Left lung (tissue), 4 donors: ENCODE measurements at regions not wholly inside any gene's neighbourhood (a gene's known extent, or its start where the extent isn't known, plus 50 kb on each side); places are given as distances from the start of the nearest gene placed in this dataset.

ENCODE experiments used
- ATAC-seq: fragments of 200-7000 bp; cut with Tn5 transposase; one replicate; pipeline ENCODE4 v1.9.1; 2020; ENCODE audit warnings: moderate library complexity
- DNase-seq, 4 donors: peaks; one replicate each; pipeline ENCODE4 v3.0.0-alpha.2; 2013 to 2020
- H3K27ac ChIP-seq, 2 donors: fragments of 200-600 bp; sonication (generic) in 1 of 2; one replicate each; pipeline versions ENCODE4 v1.5.0 to v1.8.0; 2020 to 2021
- H3K27me3 ChIP-seq, 2 donors: fragments of 200-600 bp; sonication (generic) in 1 of 2; one replicate each; pipeline versions ENCODE4 v1.5.0 to v1.8.0; 2020 to 2021
- H3K36me3 ChIP-seq, 2 donors: fragments of 200-600 bp; sonication (generic) in 1 of 2; one replicate each; pipeline versions ENCODE4 v1.5.0 to v1.8.0; 2020 to 2021
- H3K4me1 ChIP-seq, 2 donors: fragments of 200-600 bp; one replicate each; pipeline ENCODE4 v1.8.0; 2021
- H3K4me3 ChIP-seq, 2 donors: fragments of 200-600 bp; sonication (generic) in 1 of 2; one replicate each; pipeline versions ENCODE4 v1.5.0 to v1.8.0; 2020 to 2021; ENCODE audit warnings: mild to moderate bottlenecking in 1 of 2
- H3K9me3 ChIP-seq, 2 donors: fragments of 200-600 bp; sonication (generic) in 1 of 2; one replicate each; pipeline versions ENCODE4 v1.5.0 to v1.8.0; 2020 to 2021
- CTCF ChIP-seq, 2 donors: fragments of 200-600 bp; sonication (generic) in 1 of 2; IDR thresholded peaks; one replicate each; pipeline versions ENCODE4 v1.5.0 to v1.8.0; 2021; ENCODE audit warnings: antibody characterized with exemption in 2 of 2
- intact Hi-C, 2 donors: fragments of 100-400 bp; cut with DNase I; formaldehyde crosslinking; loops; one replicate each; pipeline versions ENCODE4 v1.11.2 to v1.14.2; 2022
- donor health status: DM: no; HTN: yes; CAD: no.
- donor health status: DM: no; HTN: no; CAD: no.

- no peaks in the 10 kb centered on the region for H3K4me1 ChIP-seq
- no peak overlapping the region for H3K4me3 ChIP-seq
- H3K36me3 ChIP-seq: no peaks in the 10 kb centered on the region
- H3K9me3 ChIP-seq: no peaks in the 10 kb centered on the region
- H3K27ac ChIP-seq: no peak overlapping the region
- no peaks in the 10 kb centered on the region for H3K27me3 ChIP-seq
- ATAC-seq: no peak
- intact Hi-C loops: no loop called here
- no peak for TF ChIP-seq CTCF (IDR thresholded peaks at IDR 0.05)
- no peak for DNase-seq
Observed at GRCh38 chr7:113321201-113321600, 202.8 kb upstream of the SMIM30 start.

GRCh38 chr7:113320419-113320818, 202.1 kb upstream of the SMIM30 start:
- ATAC-seq (no peak), DNase-seq (no peak)
- Histone ChIP-seq H3K4me1 (no peaks in the 10 kb centered on the region), H3K36me3 (no peaks in the 10 kb centered on the region), H3K9me3 (no peaks in the 10 kb centered on the region), H3K4me3 (no peak overlapping the region), H3K27me3 (no peaks in the 10 kb centered on the region), H3K27ac (no peak overlapping the region)
- intact Hi-C loops: no loop called here
- no peak for TF ChIP-seq CTCF (IDR thresholded peaks at IDR 0.05)

GRCh38 chr7:113314594-113314993, 196.2 kb upstream of the SMIM30 start:
- H3K9me3 ChIP-seq: no peaks in the 10 kb centered on the region
- H3K27me3 ChIP-seq: no peaks in the 10 kb centered on the region
- no peaks in the 10 kb centered on the region for H3K4me1 ChIP-seq
- H3K27ac ChIP-seq: no peak overlapping the region
- ATAC-seq: no peak
- H3K4me3 ChIP-seq: no peak overlapping the region
- no peak for TF ChIP-seq CTCF (IDR thresholded peaks at IDR 0.05)
- no peaks in the 10 kb centered on the region for H3K36me3 ChIP-seq
- intact Hi-C loops: no loop called here
- DNase-seq: no peak

GRCh38 chr7:113308399-113308798, 190.0 kb upstream of the SMIM30 start:
- H3K4me1 ChIP-seq: no peaks in the 10 kb centered on the region
- intact Hi-C loops: no loop called here
- peaks cover 0 to 8% of the 10 kb centered on the region in 2 donors for H3K9me3 ChIP-seq
- ATAC-seq (no peak), DNase-seq (no peak)
- TF ChIP-seq CTCF (IDR thresholded peaks at IDR 0.05): no peak
- no peaks in the 10 kb centered on the region for H3K36me3 ChIP-seq
- no peak overlapping the region for H3K4me3 ChIP-seq
- H3K27me3 ChIP-seq: no peaks in the 10 kb centered on the region
- H3K27ac ChIP-seq: no peak overlapping the region

- no peak overlapping the region for H3K4me3 ChIP-seq
- intact Hi-C loops: no loop called here
- H3K4me1 ChIP-seq: no peaks in the 10 kb centered on the region
- no peak overlapping the region for H3K27ac ChIP-seq
- no peaks in the 10 kb centered on the region for H3K27me3 ChIP-seq
- TF ChIP-seq CTCF (IDR thresholded peaks at IDR 0.05): no peak
- DNase-seq (no peak), ATAC-seq (no peak)
- no peaks in the 10 kb centered on the region for H3K36me3 ChIP-seq
- H3K9me3 ChIP-seq: peaks cover 0 to 11% of the 10 kb centered on the region in 2 donors
Observed at GRCh38 chr7:113307147-113307546, 188.8 kb upstream of the SMIM30 start.
